ENCODE measurements at regions not wholly inside any gene's neighbourhood (a gene's known extent, or its start where the extent isn't known, plus 50 kb on each side); places are given as distances from the start of the nearest gene placed in this dataset.
"Not testable (repeated sequence)": the region's sequence is repeated elsewhere in the genome, so short reads cannot be mapped to it uniquely, and the experiment has no call there.

DNA sequence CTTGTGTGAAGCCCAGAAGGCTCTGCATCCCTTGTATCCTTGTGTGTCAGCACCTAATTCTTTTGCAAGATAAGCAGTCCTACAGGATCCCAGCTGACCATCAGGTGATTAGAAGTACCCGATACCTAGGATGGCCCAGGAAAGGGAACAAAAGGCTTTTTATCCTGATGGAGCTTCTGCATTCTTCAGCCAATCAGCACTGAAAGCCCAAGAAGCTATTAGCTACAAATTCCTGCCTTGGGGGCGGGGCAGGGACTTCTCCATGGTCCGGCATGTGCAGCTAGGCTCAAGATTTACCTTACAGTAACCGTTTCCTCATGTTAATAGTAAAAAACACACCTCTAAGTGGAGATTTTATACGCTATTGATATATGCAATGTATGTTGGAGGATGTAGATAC is 264.6 kb upstream of the THUMPD2 start:
- no peak for DNase-seq (ENCODE audit: low spot score)

- DNase-seq (ENCODE audit: low spot score), result no peak
Measured at GRCh38 chr2:40043191-40043590, 264.1 kb upstream of the THUMPD2 start.

- DNase-seq (ENCODE audit: low spot score), result peak; percentile 14
Measured at GRCh38 chr2:40041422-40042382, 262.6 kb upstream of the THUMPD2 start.

DNA sequence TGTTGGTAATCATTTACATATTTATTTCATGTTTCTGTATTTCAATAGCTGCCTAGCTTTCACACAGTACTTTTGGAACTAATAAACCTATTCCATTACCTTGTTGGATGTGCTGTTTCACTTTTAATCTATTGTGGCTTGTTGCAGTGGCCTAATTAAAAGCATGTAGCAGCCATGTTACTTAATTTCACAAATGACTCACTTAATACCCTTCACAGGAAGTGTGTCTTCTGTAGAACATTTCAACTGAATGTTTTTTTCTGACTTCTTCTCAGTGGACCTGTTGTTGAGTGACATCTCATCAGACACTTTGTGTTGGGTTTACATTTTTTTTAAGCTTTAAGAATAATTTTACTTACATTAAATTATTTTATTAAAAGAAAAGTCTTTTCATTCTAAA is 260.5 kb upstream of the THUMPD2 start:
- DNase-seq (ENCODE audit: low spot score), result no peak

DNA sequence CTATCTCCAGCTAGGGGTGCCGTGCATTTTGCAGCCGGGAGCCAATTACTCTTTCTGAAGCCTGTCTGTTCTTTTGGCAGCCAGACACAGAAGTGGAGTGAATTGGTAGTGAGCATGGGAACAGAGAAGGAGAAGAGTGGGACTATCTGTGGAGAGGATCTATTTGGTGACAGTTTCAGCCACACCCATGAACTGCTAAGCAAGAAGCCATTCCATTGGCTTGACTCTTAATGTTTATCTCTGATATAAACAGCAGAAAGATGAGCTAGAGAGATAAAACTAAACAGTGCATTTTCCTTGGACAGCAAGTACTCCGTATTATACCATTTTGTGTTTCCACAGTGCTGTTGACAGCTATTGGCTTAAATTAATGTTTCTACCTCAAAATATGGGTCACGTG is 259.6 kb upstream of the THUMPD2 start:
- DNase-seq (ENCODE audit: low spot score), result no peak

DNA sequence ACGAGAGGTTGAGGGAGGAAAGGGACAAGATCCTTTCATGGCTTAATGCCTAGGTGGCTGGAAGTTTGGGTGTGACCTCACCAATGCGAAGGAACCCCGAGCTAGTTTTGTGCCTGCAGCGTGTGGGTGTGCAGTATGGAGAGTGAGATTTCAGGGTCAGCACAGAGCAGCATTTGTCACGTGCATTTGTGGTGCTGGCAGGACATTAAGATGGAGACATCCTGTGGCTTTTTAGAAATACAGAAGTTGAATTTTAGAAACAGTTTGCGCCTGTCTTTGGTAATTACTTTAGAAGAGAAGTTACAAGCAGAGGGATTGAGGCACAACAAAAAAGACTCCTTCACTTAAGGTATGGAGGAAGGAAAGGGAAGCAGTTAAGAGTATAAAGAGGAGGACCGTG is 258.2 kb upstream of the THUMPD2 start:
- peak; percentile 7 for DNase-seq (ENCODE audit: low spot score)

DNA sequence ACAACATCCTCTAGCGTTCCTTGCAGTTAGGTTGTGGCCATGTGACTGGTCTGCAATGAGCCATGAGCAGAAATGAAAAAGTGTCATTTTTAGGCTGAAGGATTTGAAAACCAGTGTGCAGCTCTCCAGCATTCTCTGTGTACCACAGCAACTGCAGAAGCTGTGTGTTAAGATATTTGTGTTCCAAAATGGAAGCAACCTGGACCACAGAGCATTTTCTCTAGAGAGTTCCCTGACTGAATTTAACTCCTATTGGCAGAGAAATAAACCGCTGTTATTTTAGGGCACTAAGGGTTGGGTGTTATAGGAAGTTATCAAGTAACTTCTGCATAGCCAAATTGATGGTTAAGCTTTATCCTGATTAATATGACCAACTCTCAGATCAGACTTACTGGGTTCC is 257.2 kb upstream of the THUMPD2 start:
- DNase-seq (ENCODE audit: low spot score), result no peak

DNA sequence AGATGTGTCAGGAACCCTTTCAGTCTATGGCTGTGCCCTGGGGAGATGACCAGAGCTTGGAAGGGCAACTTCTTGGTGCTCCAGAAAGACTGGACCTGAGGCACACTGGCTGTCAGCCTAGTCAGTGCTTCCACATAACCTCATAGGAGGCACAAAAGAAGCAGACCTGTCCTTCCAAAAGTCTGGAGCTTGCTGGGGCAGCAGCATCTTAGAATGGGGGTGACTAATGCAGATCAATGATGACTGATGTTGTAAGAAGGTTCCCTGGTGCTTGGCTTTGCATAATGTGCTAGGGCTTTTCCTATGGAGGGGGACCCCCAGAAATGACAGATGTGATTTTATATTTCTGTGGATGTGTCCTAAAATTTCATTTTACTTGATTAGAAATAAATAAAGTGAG is 255.7 kb upstream of the THUMPD2 start:
- DNase-seq (ENCODE audit: low spot score), result no peak

GRCh38 chr2:40034198-40034597 is 255.1 kb upstream of the THUMPD2 start:
- DNase-seq (ENCODE audit: low spot score), result no peak

DNA sequence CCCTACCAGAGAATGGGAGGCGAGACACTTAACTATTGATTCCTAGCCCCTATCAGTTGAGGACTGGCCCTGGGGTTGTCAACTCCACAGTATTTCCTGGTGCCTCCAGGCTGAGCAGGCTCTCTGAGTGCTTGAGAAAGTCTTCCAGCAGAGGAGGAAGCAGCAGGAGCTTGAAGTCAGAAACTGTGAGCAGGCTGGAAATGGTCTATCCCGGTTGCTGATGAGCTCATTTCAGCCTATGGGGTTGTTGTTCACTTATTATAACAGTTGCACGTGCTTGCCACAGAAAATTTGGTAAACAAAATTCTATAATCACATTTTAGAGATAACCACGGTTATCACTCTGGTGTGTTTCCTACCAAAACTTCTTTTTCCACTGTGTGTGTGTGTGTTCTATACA is 254.7 kb upstream of the THUMPD2 start:
- no peak for DNase-seq (ENCODE audit: low spot score)

GRCh38 chr2:40032650-40033319 is 253.7 kb upstream of the THUMPD2 start:
- DNase-seq (ENCODE audit: low spot score), result no peak

DNA sequence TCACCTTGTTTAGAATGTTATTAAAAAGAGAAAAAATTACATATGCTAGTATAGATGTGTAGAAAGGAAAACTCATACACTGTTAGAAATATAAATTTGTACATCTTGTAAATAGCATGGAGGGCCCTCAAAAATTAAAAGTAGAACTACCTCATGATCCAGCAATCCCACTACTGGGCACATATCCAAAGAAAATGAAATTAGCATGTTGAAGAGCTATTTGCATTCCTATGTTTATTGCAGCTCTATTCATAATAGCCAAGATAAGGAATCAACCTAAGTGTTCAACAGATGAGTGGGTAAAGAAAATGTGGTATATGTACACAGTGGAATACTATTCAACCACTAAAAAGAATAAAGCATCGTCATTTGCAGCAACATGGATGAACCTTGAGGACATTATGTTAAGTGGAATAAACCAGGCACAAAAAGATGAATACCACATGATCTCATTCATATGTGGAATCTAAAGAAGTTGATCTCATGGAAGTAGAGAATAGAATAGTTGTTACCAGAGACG is 251.5 kb upstream of the THUMPD2 start:
- DNase-seq (ENCODE audit: low spot score), result no peak

DNA sequence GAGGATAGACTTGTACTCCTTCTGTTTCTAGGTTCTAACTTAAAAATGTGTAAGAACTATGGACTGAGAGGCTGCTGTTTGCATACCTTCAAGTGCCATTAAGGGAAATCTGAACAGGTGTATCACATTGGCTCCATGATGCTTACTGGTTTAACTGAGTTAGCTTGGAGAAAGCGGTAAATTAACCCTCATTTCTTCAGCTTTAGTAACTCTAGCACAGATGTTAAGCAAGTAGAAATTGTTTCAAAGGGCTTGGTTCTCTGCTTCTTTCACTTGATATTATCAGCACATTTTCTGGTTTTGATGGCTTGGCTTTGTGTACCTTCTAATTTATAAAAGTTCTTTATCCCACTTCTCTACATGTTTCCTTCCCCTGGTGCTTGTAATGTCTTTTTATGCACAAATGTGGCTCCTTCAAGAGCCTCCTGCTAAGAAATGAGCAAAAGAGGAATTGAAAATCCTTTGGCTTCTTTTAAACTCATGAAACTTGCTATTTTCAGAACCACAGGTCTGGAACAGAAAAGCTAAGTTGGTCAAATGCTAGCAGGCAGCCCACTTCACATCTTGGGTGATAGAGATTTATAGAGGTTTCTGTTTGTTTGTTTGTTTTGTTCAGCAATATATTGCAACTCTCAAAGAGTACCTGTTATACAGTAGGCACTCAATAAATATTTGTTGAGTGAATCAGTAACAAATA is 249.9 kb upstream of the THUMPD2 start:
- DNase-seq (ENCODE audit: low spot score), result peak; percentile 12

DNA sequence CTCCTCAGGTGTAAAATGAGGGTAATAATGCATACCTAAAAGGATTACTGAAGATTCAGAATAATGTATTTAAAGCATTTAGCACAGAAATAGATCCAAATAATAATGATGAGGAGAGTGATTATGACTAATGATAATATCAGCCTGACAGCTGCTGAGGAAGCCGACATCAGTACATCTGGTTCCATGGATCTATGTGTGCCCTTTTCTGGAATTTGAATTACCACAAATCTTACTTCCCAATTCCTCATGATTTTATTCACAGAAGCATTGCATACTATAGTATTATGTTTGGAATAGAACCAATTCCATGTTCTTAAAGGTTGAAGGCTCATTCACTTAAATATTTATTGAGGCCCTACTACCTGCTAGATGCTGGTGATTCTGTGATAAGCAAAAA is 248.9 kb upstream of the THUMPD2 start:
- no peak for DNase-seq (ENCODE audit: low spot score)

DNA sequence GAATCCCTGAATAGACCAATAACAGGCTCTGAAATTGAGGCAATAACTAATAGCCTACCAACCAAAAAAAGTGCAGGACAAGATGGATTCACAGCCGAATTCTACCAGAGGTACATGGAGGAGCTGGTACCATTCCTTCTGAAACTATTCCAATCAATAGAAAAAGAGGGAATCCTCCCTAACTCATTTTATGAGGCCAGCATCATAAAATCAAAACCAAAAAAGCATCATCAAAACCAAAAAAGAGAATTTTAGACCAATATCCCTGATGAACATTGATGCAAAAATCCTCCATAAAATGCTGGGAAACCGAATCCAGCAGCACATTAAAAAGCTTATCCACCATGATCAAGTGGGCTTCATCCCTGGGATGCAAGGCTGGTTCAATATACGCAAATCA is 246.2 kb upstream of the THUMPD2 start:
- not testable (repeated sequence) for DNase-seq (ENCODE audit: low spot score)

GRCh38 chr2:40020997-40021396 is 241.9 kb upstream of the THUMPD2 start:
- no peak for DNase-seq (ENCODE audit: low spot score)

GRCh38 chr2:40016151-40016885 is 237.3 kb upstream of the THUMPD2 start:
- no peak for DNase-seq (ENCODE audit: low spot score)

DNA sequence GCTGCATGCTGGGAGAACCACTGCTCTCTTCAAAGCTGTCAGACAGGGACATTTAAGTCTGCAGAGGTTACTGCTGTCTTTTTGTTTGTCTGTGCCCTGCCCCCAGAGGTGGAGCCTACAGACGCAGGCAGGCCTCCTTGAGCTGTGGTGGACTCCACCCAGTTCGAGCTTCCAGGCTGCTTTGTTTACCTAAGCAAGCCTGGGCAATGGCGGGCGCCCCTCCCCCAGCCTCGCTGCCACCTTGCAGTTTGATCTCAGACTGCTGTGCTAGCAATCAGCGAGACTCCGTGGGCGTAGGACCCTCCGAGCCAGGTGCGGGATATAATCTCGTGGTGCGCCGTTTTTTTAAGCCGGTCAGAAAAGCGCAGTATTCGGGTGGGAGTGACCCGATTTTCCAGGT is 234.9 kb upstream of the THUMPD2 start:
- DNase-seq (ENCODE audit: low spot score), result not testable (repeated sequence)

DNA sequence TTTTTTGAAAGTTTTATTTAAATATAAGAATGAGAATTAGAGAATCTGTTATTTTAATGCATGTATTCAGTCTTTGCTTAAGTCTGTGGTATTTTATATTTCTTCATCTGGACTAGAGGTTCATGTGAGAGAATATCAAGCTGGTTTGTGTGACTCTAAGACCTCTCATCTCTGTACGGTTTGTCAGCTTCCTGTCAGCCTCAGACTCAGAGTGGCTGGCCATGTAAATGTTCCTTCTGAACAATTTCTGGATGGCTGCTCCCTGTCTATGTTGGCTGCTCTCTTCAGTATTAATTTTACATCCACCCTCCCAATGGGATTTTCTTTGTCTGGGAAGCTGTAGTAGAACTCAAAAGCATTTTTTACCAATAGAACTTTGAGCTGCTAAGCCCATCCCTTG is 225.3 kb upstream of the THUMPD2 start:
- no peak for DNase-seq (ENCODE audit: low spot score)

- DNase-seq (ENCODE audit: low spot score), result no peak
Measured at GRCh38 chr2:40002339-40002738, 223.3 kb upstream of the THUMPD2 start.

DNA sequence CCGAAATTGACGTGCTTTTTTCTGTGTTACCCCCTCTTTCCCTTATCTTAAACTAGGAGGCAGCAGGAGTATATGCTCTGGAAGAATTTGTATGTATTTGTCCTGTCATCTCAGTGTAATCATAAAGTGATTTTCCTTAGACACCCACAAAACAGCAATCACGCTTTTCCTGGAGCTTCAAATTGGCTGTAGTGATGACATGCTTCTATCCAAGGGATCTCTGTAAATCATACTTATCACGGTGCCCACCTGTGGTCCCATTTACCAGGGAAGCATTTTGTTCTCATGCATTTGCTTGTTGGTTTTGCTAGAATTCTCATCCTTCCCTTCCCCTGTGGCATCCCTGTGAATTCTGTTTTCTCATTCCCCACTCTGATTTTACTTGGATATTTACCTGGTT is 220.8 kb upstream of the THUMPD2 start:
- DNase-seq (ENCODE audit: low spot score), result no peak

GRCh38 chr2:39998617-39999016 is 219.6 kb upstream of the THUMPD2 start:
- no peak for DNase-seq (ENCODE audit: low spot score)
